ENCODE measurements at regions not wholly inside any gene's neighbourhood (a gene's known extent, or its start where the extent isn't known, plus 50 kb on each side); places are given as distances from the start of the nearest gene placed in this dataset.

- Histone ChIP-seq H3K27me3 (no peaks in the 10 kb centered on the region), H3K4me3 (ENCODE audit: low read depth, low read length) (no peak overlapping the region), H3K4me1 (peaks cover 37% of the 10 kb centered on the region), H3K36me3 (no peaks in the 10 kb centered on the region), H3K9me3 (no peaks in the 10 kb centered on the region; the same call in 1 of the 2 replicates)
- no peak for TF ChIP-seq CTCF (IDR thresholded peaks at IDR 0.05; ENCODE audit: low read depth, low read length)
- DNase-seq, result no peak
Measured at GRCh38 chr1:162924179-162924578, 63.2 kb upstream of the CCDC190 start.

GRCh38 chr1:162922201-162922600 is 61.2 kb upstream of the CCDC190 start:
- no peak overlapping the region for H3K4me3 ChIP-seq (ENCODE audit: low read depth, low read length)
- H3K9me3 ChIP-seq, result no peaks in the 10 kb centered on the region; the same call in 1 of the 2 replicates
- TF ChIP-seq CTCF (IDR thresholded peaks at IDR 0.05; ENCODE audit: low read depth, low read length), result no peak
- H3K4me1 ChIP-seq, result peaks cover 36% of the 10 kb centered on the region
- H3K36me3 ChIP-seq, result no peaks in the 10 kb centered on the region
- no peaks in the 10 kb centered on the region for H3K27me3 ChIP-seq
- no peak for DNase-seq

GRCh38 chr1:162921311-162921710 is 60.3 kb upstream of the CCDC190 start:
- H3K36me3 ChIP-seq, result no peaks in the 10 kb centered on the region
- H3K27me3 ChIP-seq, result no peaks in the 10 kb centered on the region
- DNase-seq, result no peak
- no peak overlapping the region for H3K4me3 ChIP-seq (ENCODE audit: low read depth, low read length)
- no peak for TF ChIP-seq CTCF (IDR thresholded peaks at IDR 0.05; ENCODE audit: low read depth, low read length)
- no peaks in the 10 kb centered on the region; the same call in 1 of the 2 replicates for H3K9me3 ChIP-seq
- H3K4me1 ChIP-seq, result peaks cover 41% of the 10 kb centered on the region

GRCh38 chr1:162919034-162919433 is 58.1 kb upstream of the CCDC190 start:
- Histone ChIP-seq H3K4me3 (ENCODE audit: low read depth, low read length) (no peak overlapping the region), H3K4me1 (peaks cover 39% of the 10 kb centered on the region), H3K9me3 (no peaks in the 10 kb centered on the region; the same call in 1 of the 2 replicates), H3K36me3 (no peaks in the 10 kb centered on the region), H3K27me3 (no peaks in the 10 kb centered on the region)
- TF ChIP-seq CTCF (IDR thresholded peaks at IDR 0.05; ENCODE audit: low read depth, low read length), result no peak
- no peak for DNase-seq

- no peak for TF ChIP-seq CTCF (IDR thresholded peaks at IDR 0.05; ENCODE audit: low read depth, low read length)
- Histone ChIP-seq H3K4me1 (peaks cover 39% of the 10 kb centered on the region), H3K27me3 (no peaks in the 10 kb centered on the region), H3K36me3 (no peaks in the 10 kb centered on the region), H3K4me3 (ENCODE audit: low read depth, low read length) (no peak overlapping the region), H3K9me3 (peaks cover 2% of the 10 kb centered on the region)
- peak; percentile 64 for DNase-seq
Measured at GRCh38 chr1:162918151-162918754, 57.3 kb upstream of the CCDC190 start.

- Histone ChIP-seq H3K27me3 (no peaks in the 10 kb centered on the region), H3K4me1 (peaks cover 39% of the 10 kb centered on the region), H3K4me3 (ENCODE audit: low read depth, low read length) (no peak overlapping the region), H3K36me3 (no peaks in the 10 kb centered on the region), H3K9me3 (peaks cover 10% of the 10 kb centered on the region)
- no peak for DNase-seq
- no peak for TF ChIP-seq CTCF (IDR thresholded peaks at IDR 0.05; ENCODE audit: low read depth, low read length)
Measured at GRCh38 chr1:162916821-162917613, 56.0 kb upstream of the CCDC190 start.
